ENCODE measurements at regions not wholly inside any gene's neighbourhood (a gene's known extent, or its start where the extent isn't known, plus 50 kb on each side); places are given as distances from the start of the nearest gene placed in this dataset.

DNA sequence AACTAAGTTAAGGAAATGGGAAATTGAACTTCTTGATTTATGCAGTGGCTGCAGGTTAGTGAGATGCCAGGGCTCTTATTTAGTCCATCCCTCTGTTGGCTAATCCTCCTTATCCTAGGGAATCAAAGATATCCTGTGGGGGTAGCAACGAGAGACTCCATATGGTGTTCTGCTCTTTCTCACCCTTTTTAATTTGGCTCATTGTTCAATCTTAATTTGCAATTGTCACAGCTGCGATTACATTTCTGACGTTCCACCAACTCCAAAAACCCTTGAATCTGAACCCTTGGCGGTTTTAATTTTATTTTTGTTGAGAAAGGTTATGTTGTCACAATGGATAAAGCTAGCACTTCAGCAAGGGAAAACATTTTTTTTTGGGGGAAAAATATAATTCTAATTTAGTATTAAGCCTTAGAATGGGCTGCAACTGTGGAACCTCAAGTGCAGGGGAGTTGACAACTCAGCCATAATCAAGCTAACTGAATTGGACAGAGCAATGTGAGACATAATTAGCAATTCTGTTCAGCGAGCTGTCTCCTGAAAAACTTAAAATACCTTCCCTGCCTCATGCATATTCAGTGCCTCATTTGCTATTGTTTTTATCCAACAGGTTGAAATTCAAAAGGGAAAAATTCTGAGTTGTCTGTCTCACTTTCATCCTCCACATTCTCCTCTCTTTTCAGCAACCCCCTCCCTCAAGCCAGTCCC is 91.3 kb downstream of the MAT2B start:
- Histone ChIP-seq H3K36me3 (ENCODE audit: control insufficient read depth, insufficient read depth, low read length) (no peaks in the 10 kb centered on the region), H3K27me3 (ENCODE audit: control insufficient read depth, insufficient read depth, low read length) (no peaks in the 10 kb centered on the region), H3K4me3 (ENCODE audit: low read depth, low read length) (no peak overlapping the region)
- FAIRE-seq (no peak), DNase-seq (ENCODE audit: low read depth) (no peak)
- TF ChIP-seq, protein P1, sequence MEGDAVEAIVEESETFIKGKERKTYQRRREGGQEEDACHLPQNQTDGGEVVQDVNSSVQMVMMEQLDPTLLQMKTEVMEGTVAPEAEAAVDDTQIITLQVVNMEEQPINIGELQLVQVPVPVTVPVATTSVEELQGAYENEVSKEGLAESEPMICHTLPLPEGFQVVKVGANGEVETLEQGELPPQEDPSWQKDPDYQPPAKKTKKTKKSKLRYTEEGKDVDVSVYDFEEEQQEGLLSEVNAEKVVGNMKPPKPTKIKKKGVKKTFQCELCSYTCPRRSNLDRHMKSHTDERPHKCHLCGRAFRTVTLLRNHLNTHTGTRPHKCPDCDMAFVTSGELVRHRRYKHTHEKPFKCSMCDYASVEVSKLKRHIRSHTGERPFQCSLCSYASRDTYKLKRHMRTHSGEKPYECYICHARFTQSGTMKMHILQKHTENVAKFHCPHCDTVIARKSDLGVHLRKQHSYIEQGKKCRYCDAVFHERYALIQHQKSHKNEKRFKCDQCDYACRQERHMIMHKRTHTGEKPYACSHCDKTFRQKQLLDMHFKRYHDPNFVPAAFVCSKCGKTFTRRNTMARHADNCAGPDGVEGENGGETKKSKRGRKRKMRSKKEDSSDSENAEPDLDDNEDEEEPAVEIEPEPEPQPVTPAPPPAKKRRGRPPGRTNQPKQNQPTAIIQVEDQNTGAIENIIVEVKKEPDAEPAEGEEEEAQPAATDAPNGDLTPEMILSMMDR (IDR thresholded peaks at IDR 0.05; ENCODE audit: insufficient read depth, low read length, severe bottlenecking): no peak

DNA sequence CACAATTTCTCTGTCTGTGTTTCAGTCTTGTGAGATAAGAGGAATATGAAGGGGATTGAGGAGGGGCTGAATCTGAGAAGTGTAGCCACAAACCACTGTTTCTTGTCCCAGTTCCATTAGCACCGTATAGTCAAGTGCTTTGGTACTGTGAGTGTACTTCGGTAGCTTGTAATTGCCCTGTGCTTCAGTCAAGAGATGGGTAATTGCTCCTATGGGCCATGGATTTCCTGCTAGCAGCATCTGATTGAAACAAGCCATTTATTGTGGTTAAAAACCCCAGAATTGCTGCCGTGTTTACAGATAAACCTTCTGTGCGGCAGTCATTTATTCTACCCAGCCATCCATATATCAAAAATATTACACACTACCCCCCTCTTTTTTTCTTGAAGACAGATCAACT is 98.6 kb downstream of the MAT2B start:
- DNase-seq (ENCODE audit: low read depth): no peak
- no peak for FAIRE-seq
- H3K4me3 ChIP-seq (ENCODE audit: low read depth, low read length): no peak overlapping the region
- H3K27me3 ChIP-seq (ENCODE audit: control insufficient read depth, insufficient read depth, low read length): no peaks in the 10 kb centered on the region
- TF ChIP-seq, protein P1 (IDR thresholded peaks at IDR 0.05; ENCODE audit: insufficient read depth, low read length, severe bottlenecking): no peak
- H3K36me3 ChIP-seq (ENCODE audit: control insufficient read depth, insufficient read depth, low read length): no peaks in the 10 kb centered on the region

DNA sequence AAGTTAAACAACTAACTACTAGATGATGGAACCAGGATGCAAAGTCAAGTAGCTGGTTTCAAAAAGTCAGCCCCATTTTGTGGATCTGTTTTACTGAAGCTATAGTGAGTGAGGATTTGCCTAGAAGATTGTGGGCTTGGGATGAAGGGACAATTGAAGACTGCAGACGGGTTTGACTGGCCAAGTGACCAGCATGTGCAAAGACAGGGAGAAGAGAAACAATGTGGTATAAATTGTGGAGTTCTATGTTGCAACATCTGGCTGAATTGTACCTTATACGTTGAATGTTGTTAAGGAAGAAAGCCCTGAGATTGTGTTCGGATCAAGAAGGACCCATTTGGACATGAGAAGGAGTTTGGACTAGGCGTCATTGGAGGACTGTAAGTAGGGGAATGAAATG is 101.8 kb downstream of the MAT2B start:
- DNase-seq (ENCODE audit: low read depth) (no peak), FAIRE-seq (no peak)
- H3K4me3 ChIP-seq (ENCODE audit: low read depth, low read length): no peak overlapping the region
- H3K36me3 ChIP-seq (ENCODE audit: control insufficient read depth, insufficient read depth, low read length): no peaks in the 10 kb centered on the region
- no peaks in the 10 kb centered on the region for H3K27me3 ChIP-seq (ENCODE audit: control insufficient read depth, insufficient read depth, low read length)
- TF ChIP-seq, protein P1 (IDR thresholded peaks at IDR 0.05; ENCODE audit: insufficient read depth, low read length, severe bottlenecking): no peak

DNA sequence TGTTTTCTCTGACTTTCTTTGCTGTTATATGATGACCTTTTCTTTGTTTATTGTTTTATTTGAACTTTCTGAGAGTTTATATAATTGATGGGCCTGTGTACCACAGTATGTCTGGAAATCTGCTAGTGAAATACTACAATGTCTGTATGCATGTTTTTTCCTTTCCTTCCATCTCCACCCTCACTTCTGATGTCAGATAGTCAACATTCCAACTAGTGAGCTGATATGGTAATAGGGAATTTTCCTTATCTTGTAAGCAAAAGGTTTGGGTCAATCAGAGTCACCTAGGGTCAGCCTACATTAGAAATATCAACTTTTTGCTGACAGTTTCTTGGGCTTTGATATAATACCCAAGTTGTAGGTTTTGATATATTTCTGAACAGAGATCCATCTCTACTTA is 103.2 kb downstream of the MAT2B start:
- no peak for DNase-seq (ENCODE audit: low read depth)
- Histone ChIP-seq H3K4me3 (ENCODE audit: low read depth, low read length) (no peak overlapping the region), H3K27me3 (ENCODE audit: control insufficient read depth, insufficient read depth, low read length) (no peaks in the 10 kb centered on the region), H3K36me3 (ENCODE audit: control insufficient read depth, insufficient read depth, low read length) (no peaks in the 10 kb centered on the region)
- TF ChIP-seq, protein P1 (IDR thresholded peaks at IDR 0.05; ENCODE audit: insufficient read depth, low read length, severe bottlenecking): no peak
- no peak for FAIRE-seq

DNA sequence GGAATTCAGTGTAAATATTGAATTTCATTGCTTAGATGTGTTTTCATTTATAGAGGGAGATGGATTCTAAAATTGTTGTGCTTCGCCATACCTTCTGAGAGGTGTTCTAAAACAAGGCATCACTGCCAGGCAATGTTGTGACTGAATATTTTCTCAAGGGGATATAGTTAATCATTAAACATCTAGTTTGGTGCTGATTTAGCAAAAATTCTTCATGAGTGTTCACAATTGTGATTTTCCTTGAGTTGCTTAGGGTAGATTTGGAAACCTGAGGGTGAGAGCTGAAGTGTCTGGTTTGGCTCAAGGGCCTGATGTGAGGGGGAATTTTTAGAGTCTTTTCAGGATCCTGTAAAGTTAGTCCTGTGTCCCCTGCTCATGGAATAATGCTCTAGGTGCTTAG is 104.5 kb downstream of the MAT2B start:
- no peak overlapping the region for H3K4me3 ChIP-seq (ENCODE audit: low read depth, low read length)
- DNase-seq (ENCODE audit: low read depth): no peak
- TF ChIP-seq, protein P1 (IDR thresholded peaks at IDR 0.05; ENCODE audit: insufficient read depth, low read length, severe bottlenecking): no peak
- H3K36me3 ChIP-seq (ENCODE audit: control insufficient read depth, insufficient read depth, low read length): no peaks in the 10 kb centered on the region
- FAIRE-seq: no peak
- H3K27me3 ChIP-seq (ENCODE audit: control insufficient read depth, insufficient read depth, low read length): no peaks in the 10 kb centered on the region

Measured in bronchial epithelial cell (primary cell).